Renal pelvis (tissue), 1 donor: ENCODE measurements at regions not wholly inside any gene's neighbourhood (a gene's known extent, or its start where the extent isn't known, plus 50 kb on each side); places are given as distances from the start of the nearest gene placed in this dataset.

ENCODE experiments used
- DNase-seq: peaks from one replicate; pipeline ENCODE4 v3.0.0-alpha.2; 2013

DNA sequence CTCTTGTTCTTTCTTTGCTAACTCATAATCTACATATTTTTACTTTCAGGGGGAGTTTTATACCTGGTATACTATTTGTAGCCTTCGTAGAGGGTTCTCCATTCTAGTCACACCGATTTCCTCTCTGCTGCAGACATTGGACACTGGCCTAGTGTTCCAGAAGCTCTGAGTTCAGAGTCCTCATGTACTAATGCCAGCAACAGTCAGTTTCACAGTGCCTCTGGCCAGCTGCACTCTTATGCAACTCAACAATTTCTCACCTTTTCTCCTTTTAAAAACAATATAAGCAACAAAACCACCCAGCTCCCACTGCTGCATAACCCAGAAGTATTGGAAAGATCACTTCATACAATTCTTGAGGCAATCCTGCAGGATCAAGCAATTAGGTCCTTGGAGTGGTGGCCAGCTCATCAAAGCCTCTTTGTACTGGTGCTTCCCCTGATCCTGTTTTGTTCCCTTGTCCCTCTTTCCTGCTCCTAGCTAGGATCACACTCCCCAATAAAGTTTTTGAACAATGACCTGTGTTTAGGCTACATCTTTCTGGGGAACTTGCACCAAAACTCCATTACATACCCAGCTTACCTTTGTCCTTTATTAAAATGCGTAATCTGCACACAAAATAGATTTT lies 98.1 kb upstream of the TUT7 start:
- DNase-seq = no peak

DNA sequence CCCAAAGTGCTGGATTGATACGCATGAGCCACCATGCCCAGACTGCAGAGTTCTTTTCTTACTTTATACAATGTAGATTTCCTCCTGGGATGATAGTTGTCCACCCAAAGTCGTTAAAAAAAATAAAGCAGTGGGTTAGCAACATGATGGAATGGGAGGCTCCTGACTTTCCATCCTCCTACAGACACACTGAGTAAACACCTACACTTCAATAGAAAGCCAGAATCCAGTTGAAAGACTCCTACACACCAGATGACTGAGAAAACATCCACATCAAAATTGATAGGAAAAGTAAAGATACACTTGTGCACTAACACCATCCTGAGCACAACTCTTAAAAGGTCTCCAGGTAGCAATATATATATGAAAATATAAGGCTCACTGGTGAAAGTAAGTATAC lies 95.0 kb upstream of the TUT7 start:
- DNase-seq = no peak

DNA sequence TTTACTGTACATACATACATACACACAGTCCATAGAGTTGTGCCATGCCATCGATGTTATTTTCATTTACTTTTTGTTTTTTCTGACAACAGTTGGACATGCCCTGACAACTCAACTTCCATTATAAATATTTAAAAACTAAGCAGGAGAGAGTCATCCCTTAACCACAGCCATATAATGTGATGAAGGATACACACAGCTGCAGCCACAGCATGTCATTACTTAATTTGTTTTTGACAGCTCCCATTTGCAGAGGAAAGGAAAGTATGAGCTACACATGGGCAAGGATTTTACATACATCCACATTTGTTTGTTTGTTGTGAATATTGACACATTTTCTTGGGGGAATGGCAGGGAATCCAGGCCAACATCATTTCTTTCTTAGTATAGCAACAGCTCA lies 91.5 kb upstream of the TUT7 start:
- no peak for DNase-seq

DNA sequence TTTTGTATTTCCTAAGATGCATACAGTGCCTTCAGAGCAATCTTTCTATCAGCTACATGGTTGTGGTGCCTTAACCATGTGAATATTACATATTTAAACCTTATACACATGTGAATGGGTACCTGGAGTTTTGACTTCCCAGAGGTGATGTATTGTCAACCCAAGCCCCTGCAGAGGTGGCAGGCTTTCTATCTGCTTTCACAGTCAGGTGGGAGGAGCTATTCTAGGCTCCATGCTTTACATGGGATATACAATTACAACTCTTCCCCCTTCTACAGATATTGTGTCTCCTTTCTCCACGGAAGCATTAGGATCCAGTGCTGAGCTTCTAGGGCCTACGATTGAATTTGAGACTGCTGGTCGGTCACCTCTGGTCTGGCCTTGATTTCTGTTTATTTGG lies 89.8 kb upstream of the TUT7 start:
- DNase-seq = no peak

DNA sequence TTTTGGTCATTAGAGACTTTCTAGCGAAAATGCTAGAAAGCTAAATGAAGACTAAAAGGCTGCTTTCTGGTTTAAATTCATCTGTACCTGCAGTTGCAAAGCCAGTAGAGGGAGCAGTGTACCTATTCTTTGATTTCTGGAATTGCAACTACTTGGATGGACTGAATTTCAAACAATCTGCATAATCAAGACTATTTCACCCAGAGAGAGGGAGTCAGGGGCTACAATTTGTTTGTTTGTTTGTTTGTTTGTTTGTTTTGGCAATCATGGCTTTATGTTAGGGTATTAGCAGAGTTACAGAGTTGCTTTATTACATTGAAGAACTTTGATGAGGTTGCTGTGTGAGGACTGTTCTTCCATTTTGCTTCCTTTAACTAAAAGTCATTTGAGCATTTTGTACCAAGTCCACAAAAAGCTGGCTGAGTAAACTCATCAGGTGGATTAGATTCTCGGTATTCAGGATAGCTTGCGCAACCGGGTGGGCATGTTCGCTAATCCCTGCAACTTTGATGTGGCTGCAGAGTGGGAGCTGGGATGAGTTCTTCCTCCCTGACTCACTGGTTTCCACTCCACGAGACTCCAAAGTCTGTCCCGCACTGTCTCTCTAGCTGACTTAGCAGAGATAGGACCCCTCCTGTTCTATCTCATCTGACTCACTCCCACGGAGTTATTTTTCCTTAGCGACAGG lies 80.0 kb upstream of the TUT7 start:
- peak; percentile 74 for DNase-seq

DNA sequence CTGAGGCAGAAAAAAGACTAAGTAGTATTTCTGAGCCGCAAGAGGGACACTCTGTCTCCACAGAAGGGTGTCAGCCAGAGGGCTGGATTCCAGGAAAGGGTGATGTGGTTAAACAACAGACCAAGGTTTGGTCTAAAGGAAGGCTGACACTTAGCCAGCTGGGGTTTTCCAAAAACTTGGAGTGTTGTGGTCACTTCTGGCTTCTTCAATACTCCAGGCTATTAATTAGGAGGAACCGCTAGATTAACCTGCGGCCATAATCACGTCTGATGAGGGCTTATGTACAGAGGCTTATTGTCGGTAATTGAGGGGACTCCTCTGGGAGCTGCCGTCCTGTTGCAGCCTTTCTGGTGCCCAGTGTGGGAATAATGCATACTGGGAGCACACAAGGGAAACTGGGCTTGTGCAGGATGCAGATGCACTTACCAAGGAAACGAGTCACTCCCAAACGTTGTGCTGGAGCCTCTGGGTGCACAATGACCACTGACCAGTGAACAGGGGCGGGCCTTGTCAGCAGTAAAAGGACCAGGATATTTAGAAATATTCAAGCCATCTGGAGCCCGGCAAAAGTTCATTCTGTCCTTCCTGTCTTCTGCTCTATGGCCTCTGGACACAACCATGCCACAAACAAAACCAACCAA lies 70.2 kb upstream of the TUT7 start:
- DNase-seq = no peak

DNA sequence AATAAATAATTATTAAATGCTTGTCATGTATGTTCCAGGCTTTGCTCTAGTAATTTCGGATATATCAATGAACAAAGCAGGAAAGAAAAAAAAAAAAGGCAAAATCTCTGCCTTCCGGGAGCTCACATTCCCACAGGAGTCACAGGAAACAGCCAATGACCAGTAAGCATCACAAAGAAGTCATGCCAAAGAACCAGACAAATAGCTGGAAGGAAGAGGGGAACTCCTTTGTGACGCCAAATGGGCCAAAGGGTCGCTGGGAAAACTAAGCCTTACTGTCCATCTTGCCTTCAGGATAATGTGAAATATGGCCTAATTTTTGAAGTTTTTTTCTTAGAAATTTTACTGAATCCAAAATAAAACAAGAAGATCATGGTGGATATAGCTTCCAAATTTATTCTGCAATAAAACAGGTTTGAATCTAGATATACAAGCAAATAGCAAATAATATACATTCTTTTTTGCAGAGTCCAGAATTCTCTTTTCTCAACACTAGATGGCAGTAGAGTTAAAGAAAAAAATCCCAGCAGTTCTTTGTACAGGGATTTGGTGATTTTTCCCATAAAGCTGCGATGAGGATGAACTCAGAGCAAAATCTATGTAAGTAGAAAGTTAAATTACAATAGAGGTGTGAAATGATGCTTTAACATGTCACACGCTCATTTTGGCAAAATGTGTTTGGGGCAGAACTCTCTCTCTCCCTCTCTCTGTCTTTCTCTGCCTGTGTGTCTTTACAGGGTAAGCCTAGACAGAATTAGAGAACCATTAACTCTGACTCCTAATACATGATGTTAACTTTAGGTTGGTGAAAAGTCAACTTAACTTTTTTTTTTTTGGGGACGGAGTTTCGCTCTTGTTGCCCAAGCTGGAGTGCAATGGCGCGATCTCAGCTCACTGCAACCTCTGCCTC lies 60.0 kb upstream of the TUT7 start:
- peak; percentile 52 for DNase-seq

DNA sequence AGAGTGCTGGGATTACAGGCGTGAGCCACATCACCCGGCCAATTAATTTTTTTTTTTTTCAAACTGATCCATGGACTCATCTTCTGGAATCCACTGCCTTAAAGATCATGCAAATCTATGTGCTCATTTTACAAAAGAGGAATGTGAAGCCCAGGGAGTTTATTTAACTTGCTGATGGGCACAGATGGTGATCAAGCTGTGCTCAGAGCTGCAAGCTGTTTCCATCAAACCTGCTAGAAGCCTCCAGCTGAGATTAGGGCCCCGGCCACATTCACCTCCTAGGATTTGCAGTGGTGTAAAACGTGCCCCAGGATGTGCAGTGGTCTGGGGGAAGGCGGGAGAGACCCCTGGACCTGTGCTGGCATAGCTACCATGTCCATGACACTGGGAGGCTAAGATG lies 56.1 kb upstream of the TUT7 start:
- DNase-seq = no peak

DNA sequence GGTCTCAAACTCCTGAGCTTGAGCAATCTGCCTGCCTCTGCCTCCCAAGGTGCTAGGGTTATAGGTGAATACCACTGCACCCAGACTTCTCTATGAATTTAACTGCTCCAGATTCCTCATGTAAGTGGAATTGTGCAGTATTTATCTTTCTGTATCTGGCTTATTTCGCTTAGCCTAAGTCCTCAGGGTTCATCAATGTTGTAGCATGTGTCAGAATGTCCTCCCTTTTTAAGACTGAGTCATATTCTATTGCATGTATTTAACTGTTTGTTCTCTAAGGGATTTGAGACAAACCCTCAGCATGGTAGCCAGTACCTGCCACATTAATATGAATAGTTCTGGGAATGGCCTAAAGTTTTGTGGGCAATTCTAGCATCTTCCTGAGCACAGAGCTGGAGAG lies 53.9 kb upstream of the TUT7 start:
- DNase-seq = no peak

DNA sequence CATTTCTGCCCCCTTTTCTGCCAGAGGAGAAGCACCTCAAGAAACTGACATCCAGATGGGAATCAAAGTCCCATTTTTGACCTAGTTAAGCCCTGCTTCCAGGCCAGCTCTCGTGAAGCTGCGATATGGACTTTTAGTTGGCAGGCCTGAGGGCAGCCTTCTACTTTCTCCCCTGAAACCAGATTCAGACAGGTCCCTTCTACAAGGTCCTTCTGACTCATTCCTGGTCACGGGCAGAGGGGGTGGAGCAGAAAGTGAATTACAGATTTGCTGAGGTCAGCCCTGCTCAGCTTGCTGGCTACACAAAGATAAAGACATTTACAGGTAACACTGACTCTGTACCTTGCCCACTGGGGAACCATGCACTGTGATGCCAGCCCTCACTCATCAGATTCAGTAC lies 52.8 kb upstream of the TUT7 start:
- DNase-seq = no peak

DNA sequence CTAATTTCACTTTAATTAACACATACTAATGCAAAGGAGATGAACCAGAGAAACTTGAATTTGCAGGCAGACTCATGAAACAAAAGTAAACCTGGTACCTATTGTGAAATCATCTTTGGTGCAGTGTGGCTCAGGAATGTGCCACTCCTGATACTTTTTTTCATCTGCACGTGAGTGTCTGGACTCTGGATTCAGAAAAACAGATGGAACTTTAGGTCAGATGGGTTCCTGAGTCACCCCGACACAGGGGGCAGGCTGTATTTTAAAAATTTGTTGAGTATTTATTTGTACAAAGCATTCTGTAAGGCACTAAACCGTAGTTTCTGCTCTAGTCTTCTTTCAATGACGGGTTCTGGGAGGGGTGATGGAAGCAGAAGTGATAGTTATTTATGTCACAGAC lies 52.2 kb upstream of the TUT7 start:
- no peak for DNase-seq

DNA sequence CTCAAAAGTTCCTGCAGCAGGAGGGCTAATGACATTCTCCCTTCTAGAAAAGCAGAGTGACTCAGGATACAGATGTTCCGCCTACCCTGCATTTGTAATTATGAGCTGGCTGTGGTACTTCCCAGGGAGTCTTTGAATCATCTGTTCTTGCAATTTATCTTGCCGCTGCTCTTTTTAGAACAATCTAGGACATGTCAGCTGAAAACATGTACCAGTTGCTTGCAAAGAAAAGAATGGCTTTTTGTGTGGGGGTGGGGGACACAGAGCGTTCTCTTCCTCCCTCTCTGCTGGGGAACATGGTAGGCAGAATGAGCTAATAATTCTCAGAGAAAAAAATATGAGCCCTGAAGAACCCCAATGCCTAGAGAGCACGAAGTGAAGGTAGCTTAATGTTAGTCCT lies 51.7 kb upstream of the TUT7 start:
- DNase-seq = no peak

DNA sequence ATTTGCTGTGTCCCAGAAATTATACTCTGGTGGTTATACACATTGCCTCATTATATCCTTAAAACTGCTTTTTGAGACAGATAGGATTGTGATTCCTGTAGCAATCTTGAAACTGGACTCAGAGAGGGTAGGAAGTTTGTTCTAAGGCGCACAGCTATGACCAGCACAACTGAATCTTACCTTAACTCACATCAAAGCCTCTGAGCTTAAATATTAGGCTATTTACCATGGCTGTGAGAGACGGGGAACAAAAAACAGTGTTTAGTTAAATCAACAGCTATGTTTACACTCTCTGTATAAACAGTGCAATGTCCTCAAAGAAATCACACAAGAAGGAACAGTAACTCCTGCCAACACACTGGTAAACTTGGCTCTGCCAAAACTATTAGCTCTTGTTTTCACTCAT lies 50.9 kb upstream of the TUT7 start:
- no peak for DNase-seq
